ENCODE measurements at regions not wholly inside any gene's neighbourhood (a gene's known extent, or its start where the extent isn't known, plus 50 kb on each side); places are given as distances from the start of the nearest gene placed in this dataset.

- no peaks in the 10 kb centered on the region for H4K20me1 ChIP-seq (ENCODE audit: insufficient read depth, low read length)
- H3K9ac ChIP-seq (ENCODE audit: low read length), result no peak overlapping the region
- H2AFZ ChIP-seq (ENCODE audit: low read length), result no peak overlapping the region
- TF ChIP-seq CTCF (IDR thresholded peaks at IDR 0.05; ENCODE audit: low read length) (no peak), EZH2 (IDR thresholded peaks at IDR 0.05; ENCODE audit: borderline replicate concordance, low read length) (no peak)
- peaks cover 3% of the 10 kb centered on the region; the same call in 1 of the 2 replicates for H3K9me3 ChIP-seq (ENCODE audit: low read length)
- H3K36me3 ChIP-seq (ENCODE audit: insufficient read depth, low read length), result no peaks in the 10 kb centered on the region
- H3K9me2 ChIP-seq (ENCODE audit: low read depth, low read length), result no peaks in the 10 kb centered on the region
- H3K27ac ChIP-seq (ENCODE audit: low read depth, low read length, poor library complexity, severe bottlenecking), result no peak overlapping the region
- H3K4me1 ChIP-seq (ENCODE audit: insufficient read depth, low read length, severe bottlenecking), result no peaks in the 10 kb centered on the region
- no peak overlapping the region for H3K4me2 ChIP-seq (ENCODE audit: low read length)
- no peaks in the 10 kb centered on the region for H3K27me3 ChIP-seq (ENCODE audit: insufficient read depth, low read length)
- no peak overlapping the region for H3K4me3 ChIP-seq (ENCODE audit: low read depth, low read length, poor library complexity, severe bottlenecking)
- no peaks in the 10 kb centered on the region for H3F3A ChIP-seq (ENCODE audit: insufficient read depth, low read length)
- no peaks in the 10 kb centered on the region for H3K79me2 ChIP-seq (ENCODE audit: insufficient read depth, low read length)
These were observed 780.2 kb upstream of the TBX3 start for GRCh38 chr12:115464111-115464581.

GRCh38 chr12:115461401-115461800 is 777.4 kb upstream of the TBX3 start:
- H3K27me3 ChIP-seq (ENCODE audit: insufficient read depth, low read length), result no peaks in the 10 kb centered on the region

GRCh38 chr12:115457798-115458197 is 773.8 kb upstream of the TBX3 start:
- no peaks in the 10 kb centered on the region for H3K79me2 ChIP-seq (ENCODE audit: insufficient read depth, low read length)
- no peaks in the 10 kb centered on the region for H3K27me3 ChIP-seq (ENCODE audit: insufficient read depth, low read length)
- no peak overlapping the region for H3K4me3 ChIP-seq (ENCODE audit: low read depth, low read length, poor library complexity, severe bottlenecking)
- no peak overlapping the region for H3K27ac ChIP-seq (ENCODE audit: low read depth, low read length, poor library complexity, severe bottlenecking)
- H4K20me1 ChIP-seq (ENCODE audit: insufficient read depth, low read length), result no peaks in the 10 kb centered on the region
- no peaks in the 10 kb centered on the region for H3K36me3 ChIP-seq (ENCODE audit: insufficient read depth, low read length)
- H2AFZ ChIP-seq (ENCODE audit: low read length), result no peak overlapping the region
- no peak for TF ChIP-seq EZH2 (IDR thresholded peaks at IDR 0.05; ENCODE audit: borderline replicate concordance, low read length)
- TF ChIP-seq CTCF (IDR thresholded peaks at IDR 0.05; ENCODE audit: low read length), result no peak
- no peak overlapping the region for H3K9ac ChIP-seq (ENCODE audit: low read length)
- no peaks in the 10 kb centered on the region for H3F3A ChIP-seq (ENCODE audit: insufficient read depth, low read length)
- peaks cover 3% of the 10 kb centered on the region; the same call in 1 of the 2 replicates for H3K9me3 ChIP-seq (ENCODE audit: low read length)
- no peaks in the 10 kb centered on the region for H3K9me2 ChIP-seq (ENCODE audit: low read depth, low read length)
- no peak overlapping the region for H3K4me2 ChIP-seq (ENCODE audit: low read length)
- no peaks in the 10 kb centered on the region for H3K4me1 ChIP-seq (ENCODE audit: insufficient read depth, low read length, severe bottlenecking)

More at GRCh38 chr12:115461401-115461800, 777.4 kb upstream of the TBX3 start:
- peaks cover 3% of the 10 kb centered on the region; the same call in 1 of the 2 replicates for H3K9me3 ChIP-seq (ENCODE audit: low read length)
- TF ChIP-seq CTCF (IDR thresholded peaks at IDR 0.05; ENCODE audit: low read length) (no peak), EZH2 (IDR thresholded peaks at IDR 0.05; ENCODE audit: borderline replicate concordance, low read length) (no peak)
- no peaks in the 10 kb centered on the region for H3F3A ChIP-seq (ENCODE audit: insufficient read depth, low read length)
- no peaks in the 10 kb centered on the region for H3K9me2 ChIP-seq (ENCODE audit: low read depth, low read length)
- no peaks in the 10 kb centered on the region for H3K36me3 ChIP-seq (ENCODE audit: insufficient read depth, low read length)
- no peak overlapping the region for H3K4me2 ChIP-seq (ENCODE audit: low read length)
- H3K9ac ChIP-seq (ENCODE audit: low read length), result no peak overlapping the region
- H2AFZ ChIP-seq (ENCODE audit: low read length), result no peak overlapping the region
- no peaks in the 10 kb centered on the region for H3K79me2 ChIP-seq (ENCODE audit: insufficient read depth, low read length)
- H3K4me3 ChIP-seq (ENCODE audit: low read depth, low read length, poor library complexity, severe bottlenecking), result no peak overlapping the region
- H3K27ac ChIP-seq (ENCODE audit: low read depth, low read length, poor library complexity, severe bottlenecking), result no peak overlapping the region
- no peaks in the 10 kb centered on the region for H4K20me1 ChIP-seq (ENCODE audit: insufficient read depth, low read length)
- no peaks in the 10 kb centered on the region for H3K4me1 ChIP-seq (ENCODE audit: insufficient read depth, low read length, severe bottlenecking)

Measured in OCI-LY1 (cell line).